Kidney (tissue), 13 donors: ENCODE measurements at regions not wholly inside any gene's neighbourhood (a gene's known extent, or its start where the extent isn't known, plus 50 kb on each side); places are given as distances from the start of the nearest gene placed in this dataset.

Source experiments
- DNase-seq, 5 donors: peaks; one replicate each; pipeline ENCODE4 v3.0.0-alpha.2; 2013 to 2020
- FAIRE-seq: peaks from 2 replicates; lab custom pipeline; 2012; peaks lifted over from hg19 to GRCh38; lab: Jason Lieb, UNC
- H3K27ac ChIP-seq, 2 donors: one replicate each; pipeline ENCODE4 v1.7.0; 2013; ENCODE audit warnings: low read depth in 2 of 2, low read length in 2 of 2, inconsistent platforms in 1 of 2
- H3K27me3 ChIP-seq: one replicate; pipeline ENCODE4 v1.7.1; 2013; ENCODE audit warnings: low read length, inconsistent platforms; ENCODE audit not compliant: control insufficient read depth, insufficient read depth
- H3K36me3 ChIP-seq, 3 donors: one replicate each; pipeline versions ENCODE4 v1.7.0 to v1.7.1; 2013; ENCODE audit warnings: low read length in 3 of 3, control low read depth in 1 of 3, inconsistent platforms in 1 of 3; ENCODE audit not compliant: insufficient read depth in 3 of 3, control insufficient read depth in 2 of 3
- H3K4me1 ChIP-seq, 3 donors: one replicate each; pipeline versions ENCODE4 v1.7.0 to v1.7.1; 2013; ENCODE audit warnings: low read length in 3 of 3, inconsistent platforms in 1 of 3, low read depth in 1 of 3; ENCODE audit not compliant: control insufficient read depth in 2 of 3, insufficient read depth in 2 of 3
- H3K4me3 ChIP-seq, 3 donors: one replicate each; pipeline versions ENCODE4 v1.7.0 to v1.8.1; 2013; ENCODE audit warnings: low read length in 3 of 3, control low read depth in 1 of 3, inconsistent platforms in 1 of 3
- H3K9ac ChIP-seq, 3 donors: one replicate each; pipeline versions ENCODE4 v1.7.0 to v1.7.1; 2013; ENCODE audit warnings: low read length in 3 of 3, control low read depth in 1 of 3, inconsistent platforms in 1 of 3
- H3K9me3 ChIP-seq, 3 donors: one replicate each; pipeline versions ENCODE4 v1.7.0 to v1.7.1; 2013; ENCODE audit warnings: low read length in 3 of 3, control low read depth in 1 of 3, inconsistent platforms in 1 of 3; ENCODE audit not compliant: control insufficient read depth in 2 of 3, insufficient read depth in 1 of 3
- intact Hi-C: fragments of 100-400 bp; cut with DNase I; formaldehyde crosslinking; loops from one replicate; pipeline ENCODE4 v1.11.1; 2022
- TF ChIP-seq, protein P1 (sequence below): IDR thresholded peaks from 3 replicates; pipeline ENCODE4 v1.5.1; 2012; ENCODE audit warnings: mild to moderate bottlenecking, moderate library complexity, borderline replicate concordance; ENCODE audit not compliant: insufficient read depth; ENCODE audit errors: extremely low read depth
- donor health status: control.
- donor health status: control.
- donor health status: control.
- donor health status: control.
- donor health status: control.
- donor health status: DM: yes; HTN: yes; CAD: no.
- donor health status: Normal renal cell carcinoma (clear cell type).

DNA sequence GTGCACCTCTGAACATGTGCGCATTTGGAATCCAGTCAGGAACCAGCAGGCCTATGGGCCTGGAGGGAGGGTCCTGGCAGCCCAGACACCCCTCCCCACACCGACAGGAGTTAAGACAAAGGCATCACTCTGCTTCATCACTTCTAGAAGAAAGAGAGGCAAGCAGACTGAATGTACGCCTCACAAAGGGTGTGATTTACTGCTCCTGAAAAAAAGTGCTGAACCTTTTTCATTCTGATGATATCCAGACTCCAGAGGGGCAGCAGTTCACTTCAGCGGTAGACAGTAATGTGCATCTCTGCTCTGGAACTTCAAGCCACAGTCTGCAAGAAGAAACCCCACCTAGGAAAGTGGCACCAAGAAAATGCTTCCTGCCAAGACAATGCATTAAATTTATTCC is 88.2 kb upstream of the TMEM72 start:
- peaks cover 0 to 2% (median 0%) of the 10 kb centered on the region in 3 donors for H3K4me1 ChIP-seq
- TF ChIP-seq, protein P1, sequence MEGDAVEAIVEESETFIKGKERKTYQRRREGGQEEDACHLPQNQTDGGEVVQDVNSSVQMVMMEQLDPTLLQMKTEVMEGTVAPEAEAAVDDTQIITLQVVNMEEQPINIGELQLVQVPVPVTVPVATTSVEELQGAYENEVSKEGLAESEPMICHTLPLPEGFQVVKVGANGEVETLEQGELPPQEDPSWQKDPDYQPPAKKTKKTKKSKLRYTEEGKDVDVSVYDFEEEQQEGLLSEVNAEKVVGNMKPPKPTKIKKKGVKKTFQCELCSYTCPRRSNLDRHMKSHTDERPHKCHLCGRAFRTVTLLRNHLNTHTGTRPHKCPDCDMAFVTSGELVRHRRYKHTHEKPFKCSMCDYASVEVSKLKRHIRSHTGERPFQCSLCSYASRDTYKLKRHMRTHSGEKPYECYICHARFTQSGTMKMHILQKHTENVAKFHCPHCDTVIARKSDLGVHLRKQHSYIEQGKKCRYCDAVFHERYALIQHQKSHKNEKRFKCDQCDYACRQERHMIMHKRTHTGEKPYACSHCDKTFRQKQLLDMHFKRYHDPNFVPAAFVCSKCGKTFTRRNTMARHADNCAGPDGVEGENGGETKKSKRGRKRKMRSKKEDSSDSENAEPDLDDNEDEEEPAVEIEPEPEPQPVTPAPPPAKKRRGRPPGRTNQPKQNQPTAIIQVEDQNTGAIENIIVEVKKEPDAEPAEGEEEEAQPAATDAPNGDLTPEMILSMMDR: no peak
- FAIRE-seq: no peak
- H3K9me3 ChIP-seq: no peaks in the 10 kb centered on the region
- H3K36me3 ChIP-seq: no peaks in the 10 kb centered on the region
- intact Hi-C loops: no loop called here
- no peak overlapping the region for H3K27ac ChIP-seq
- H3K4me3 ChIP-seq: no peak overlapping the region
- no peaks in the 10 kb centered on the region for H3K27me3 ChIP-seq
- no peak overlapping the region for H3K9ac ChIP-seq
- peak in 1 of 5 donors; percentile 52 for DNase-seq

DNA sequence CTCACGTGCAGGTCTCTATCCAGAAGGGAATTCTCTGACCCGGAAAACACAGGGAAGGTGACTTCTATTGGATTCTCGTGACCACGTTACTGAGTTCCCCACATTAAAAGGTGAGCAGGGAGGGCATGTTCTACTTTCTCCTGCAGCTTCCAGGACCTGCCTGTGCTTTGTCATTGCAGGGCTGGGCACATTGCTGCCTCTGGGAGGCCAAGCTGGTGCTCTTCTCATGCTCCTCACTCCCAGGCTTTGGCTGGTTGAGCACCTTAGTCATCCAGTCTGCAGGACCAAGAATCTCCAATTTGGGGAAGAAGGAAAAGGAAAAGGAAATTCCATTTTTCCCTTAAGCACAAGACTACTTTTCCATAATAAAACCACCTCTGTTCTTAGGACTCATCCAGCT is 86.5 kb upstream of the TMEM72 start:
- no peaks in the 10 kb centered on the region for H3K27me3 ChIP-seq
- DNase-seq: no peak
- H3K9me3 ChIP-seq: no peaks in the 10 kb centered on the region
- TF ChIP-seq, protein P1: no peak
- H3K9ac ChIP-seq: no peak overlapping the region
- no peak for FAIRE-seq
- H3K27ac ChIP-seq: no peak overlapping the region
- H3K4me1 ChIP-seq: peaks cover 0 to 2% (median 0%) of the 10 kb centered on the region in 3 donors
- H3K4me3 ChIP-seq: no peak overlapping the region
- intact Hi-C loops: no loop called here
- H3K36me3 ChIP-seq: no peaks in the 10 kb centered on the region

DNA sequence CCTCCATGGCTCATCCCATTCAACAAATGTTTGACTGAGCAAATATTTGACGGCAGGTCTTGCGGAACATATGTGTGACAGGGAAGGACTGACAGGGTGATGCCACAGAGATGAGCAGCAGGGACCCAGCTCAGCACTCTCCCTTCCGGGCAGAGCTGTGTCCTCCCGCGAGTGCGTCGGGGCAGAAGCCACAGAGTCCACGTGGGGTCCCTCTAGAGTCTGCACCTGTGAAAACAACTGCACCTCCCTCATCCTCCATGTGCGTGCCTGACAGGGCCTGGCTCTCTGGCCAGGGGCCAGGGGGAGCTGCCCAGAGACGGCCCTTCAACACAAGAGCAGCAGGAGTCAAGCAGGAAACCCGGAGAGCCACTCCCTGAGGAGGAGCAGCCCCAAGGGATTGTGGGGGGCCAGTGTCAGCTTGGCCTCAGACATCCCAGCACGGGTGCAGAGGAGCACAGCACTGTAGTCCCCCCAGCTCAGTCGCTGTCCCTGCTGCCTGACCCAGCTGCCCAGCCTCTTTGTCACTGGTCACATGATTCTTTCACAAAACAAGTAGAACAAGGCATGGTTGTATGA is 83.6 kb upstream of the TMEM72 start:
- Histone ChIP-seq H3K4me1 (peaks cover 0 to 2% (median 0%) of the 10 kb centered on the region in 3 donors), H3K27me3 (no peaks in the 10 kb centered on the region), H3K27ac (no peak overlapping the region), H3K9ac (no peak overlapping the region), H3K9me3 (no peaks in the 10 kb centered on the region), H3K4me3 (no peak overlapping the region), H3K36me3 (no peaks in the 10 kb centered on the region)
- FAIRE-seq (no peak), DNase-seq (peak in 1 of 5 donors; percentile 60)
- TF ChIP-seq, protein P1: no peak
- intact Hi-C loops: no loop called here

DNA sequence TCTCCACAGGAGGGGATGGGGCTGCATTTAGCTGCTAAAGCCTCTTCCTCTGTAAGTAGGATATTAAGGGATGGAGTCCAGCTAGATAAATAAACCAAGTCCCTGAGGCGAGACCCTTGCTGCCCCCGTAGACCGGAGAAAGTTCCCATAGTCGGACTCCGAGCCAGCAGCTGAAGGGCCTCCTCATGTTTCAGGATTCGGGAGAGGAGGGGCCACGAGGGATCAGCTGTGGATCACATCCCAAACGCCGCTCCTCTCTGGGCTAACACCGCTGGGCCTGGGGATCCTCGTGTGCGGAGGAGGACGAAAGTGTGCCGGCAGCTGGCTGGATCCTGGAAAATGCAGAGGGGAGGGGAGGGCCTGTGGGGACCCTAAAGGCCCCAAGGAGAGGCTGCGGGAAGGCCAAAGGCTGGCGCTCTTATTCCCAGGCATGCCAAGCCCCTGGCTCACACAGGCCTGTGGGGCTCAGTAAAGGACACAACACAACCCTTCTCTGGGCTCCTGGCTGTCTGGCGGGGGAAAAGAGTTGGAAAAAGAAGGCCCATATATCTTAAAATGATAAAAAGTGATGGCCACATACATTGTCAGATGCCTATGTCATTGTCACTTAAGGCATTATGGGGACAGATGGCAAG is 82.5 kb upstream of the TMEM72 start:
- Histone ChIP-seq H3K27ac (no peak overlapping the region), H3K4me3 (no peak overlapping the region), H3K36me3 (no peaks in the 10 kb centered on the region), H3K27me3 (no peaks in the 10 kb centered on the region), H3K4me1 (peaks cover 0 to 2% (median 0%) of the 10 kb centered on the region in 3 donors), H3K9ac (no peak overlapping the region), H3K9me3 (no peaks in the 10 kb centered on the region)
- TF ChIP-seq, protein P1: no peak
- DNase-seq: peak in 4 of 5 donors; percentile 89 to 96 (median 92)
- no peak for FAIRE-seq
- intact Hi-C loops: no loop called here
